ENCODE measurements at regions not wholly inside any gene's neighbourhood (a gene's known extent, or its start where the extent isn't known, plus 50 kb on each side); places are given as distances from the start of the nearest gene placed in this dataset.

DNA sequence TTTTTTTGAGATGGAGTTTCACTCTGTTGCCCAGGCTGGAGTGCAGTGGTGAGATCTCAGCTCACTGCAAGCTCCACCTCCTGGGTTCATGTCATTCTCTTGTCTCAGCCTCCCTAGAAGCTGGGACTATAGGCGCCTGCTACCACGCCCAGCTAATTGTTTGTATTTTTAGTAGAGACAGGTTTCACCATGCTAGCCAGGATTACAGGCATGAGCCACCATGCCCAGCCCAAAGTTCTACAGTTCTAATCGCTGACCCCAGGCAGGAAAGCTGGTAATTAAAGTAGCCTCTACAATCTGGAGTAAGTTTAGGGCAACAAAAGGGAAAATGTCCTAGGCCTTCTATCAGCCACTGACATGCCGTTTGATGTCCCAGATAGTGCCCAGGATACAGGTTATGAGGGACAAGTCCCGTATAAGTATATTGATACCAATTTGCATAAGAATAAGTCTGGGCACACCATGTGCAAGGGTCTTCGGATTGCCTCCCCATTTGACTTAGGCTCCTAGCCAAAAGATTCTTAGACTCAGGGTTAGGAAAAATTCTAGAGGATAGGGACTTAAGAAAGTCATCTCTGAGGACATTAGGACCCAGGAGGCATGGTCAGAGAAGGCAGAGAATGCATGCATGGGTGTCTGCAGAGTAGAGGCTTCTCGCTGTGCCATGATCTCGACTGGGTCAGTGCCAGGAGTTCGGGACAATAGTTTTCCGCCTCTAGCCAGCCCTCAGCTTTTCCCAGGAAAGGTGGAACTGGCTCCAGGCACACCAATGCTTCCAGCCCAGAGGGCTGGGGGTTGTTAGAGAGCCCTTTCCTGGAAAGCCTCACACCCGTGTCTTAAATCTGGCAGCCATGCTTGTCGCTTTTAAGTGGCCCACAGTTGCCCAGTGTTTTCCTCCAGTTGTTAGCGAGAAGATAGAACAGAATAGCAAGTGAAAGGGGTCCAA lies 1111.1 kb downstream of the TAF11L14 start:
- FAIRE-seq (no peak), ATAC-seq (peak; percentile 51), DNase-seq (ENCODE audit: extremely low read depth in 1 of 4, low spot score in 3 of 4) (peak in 1 of 4 experiments; percentile 19)
- H3K4me3 ChIP-seq = peak overlapping the region; percentile 41
- no peaks in the 10 kb centered on the region for H4K20me1 ChIP-seq (replicated peaks; ENCODE audit: control insufficient read depth, insufficient read depth, low read length)
- H3K4me1 ChIP-seq (replicated peaks in 1 of 2; ENCODE audit: control insufficient read depth in 2 of 2, insufficient read depth in 2 of 2, low read length in 2 of 2) = no peaks in the 10 kb centered on the region
- no TSS peak for BruUV-seq (replicated peaks)
- H3K9me3 ChIP-seq (replicated peaks; ENCODE audit: control insufficient read depth, insufficient read depth, low read depth, low read length) = no peaks in the 10 kb centered on the region; the same call in 1 of the 2 replicates
- intact Hi-C loops (cut with micrococcal nuclease) = no loop called here
- no peaks in the 10 kb centered on the region for H3K9me1 ChIP-seq (ENCODE audit: control insufficient read depth, insufficient read depth, low read length)
- H3K27ac ChIP-seq (ENCODE audit: extremely low read depth, low read depth, low read length) = peak overlapping the region; percentile 43; the same call in 1 of the 3 replicates
- H3K36me3 ChIP-seq (ENCODE audit: control insufficient read depth, insufficient read depth, low read length) = no peaks in the 10 kb centered on the region
- no peak overlapping the region for H3K9ac ChIP-seq (ENCODE audit: insufficient read depth in 1 of 2, low read depth in 2 of 2, low read length in 2 of 2)
- POLR2A ChIA-PET = no interaction called here
- WGBS (ENCODE audit: insufficient coverage, low coverage, missing lambda C conversion rate) = 11% methylated on average over 13 of the region's 13 CpGs
- CTCF ChIA-PET (ENCODE audit: low intra/inter-chr PET ratio) = no interaction called here
- TF ChIP-seq, protein P1, sequence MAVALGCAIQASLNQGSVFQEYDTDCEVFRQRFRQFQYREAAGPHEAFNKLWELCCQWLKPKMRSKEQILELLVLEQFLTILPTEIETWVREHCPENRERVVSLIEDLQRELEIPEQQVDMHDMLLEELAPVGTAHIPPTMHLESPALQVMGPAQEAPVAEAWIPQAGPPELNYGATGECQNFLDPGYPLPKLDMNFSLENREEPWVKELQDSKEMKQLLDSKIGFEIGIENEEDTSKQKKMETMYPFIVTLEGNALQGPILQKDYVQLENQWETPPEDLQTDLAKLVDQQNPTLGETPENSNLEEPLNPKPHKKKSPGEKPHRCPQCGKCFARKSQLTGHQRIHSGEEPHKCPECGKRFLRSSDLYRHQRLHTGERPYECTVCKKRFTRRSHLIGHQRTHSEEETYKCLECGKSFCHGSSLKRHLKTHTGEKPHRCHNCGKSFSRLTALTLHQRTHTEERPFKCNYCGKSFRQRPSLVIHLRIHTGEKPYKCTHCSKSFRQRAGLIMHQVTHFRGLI (CRISPR knock-in tag; IDR thresholded peaks at IDR 0.05) = 0 out of 2 replicates have a peak, but pooled peaks have one; percentile 4
- TF ChIP-seq POLR2G (IDR thresholded peaks at IDR 0.05; ENCODE audit: low read depth, low read length) (no peak), CCAR2 (IDR thresholded peaks at IDR 0.05; ENCODE audit: low read depth, low read length) (no peak), ZNF639 (CRISPR knock-in tag; conservative IDR thresholded peaks at IDR 0.05 in 1 of 2, IDR thresholded peaks at IDR 0.05 in 1 of 2) (0 out of 4 replicates have a peak, but pooled peaks of 1 of the 2 experiments have one; percentile 27), TAF7 (tag; IDR thresholded peaks at IDR 0.05) (peak; percentile 46; the same call in 1 of the 2 replicates)
- H3K27me3 ChIP-seq (ENCODE audit: control insufficient read depth in 2 of 2, insufficient read depth in 2 of 2, low read length in 2 of 2) = no peaks in the 10 kb centered on the region
- in situ Hi-C loops (cut with MboI) = no loop called here
- peak overlapping the region; percentile 55 for H3K4me2 ChIP-seq (ENCODE audit: insufficient read depth, low read length)
- H2AFZ ChIP-seq (ENCODE audit: low read depth, low read length) = peak overlapping the region; percentile 83
- no peaks in the 10 kb centered on the region for H3K79me2 ChIP-seq (ENCODE audit: control insufficient read depth, insufficient read depth, low read length)
